Adrenal gland (tissue), 9 donors: ENCODE measurements at regions not wholly inside any gene's neighbourhood (a gene's known extent, or its start where the extent isn't known, plus 50 kb on each side); places are given as distances from the start of the nearest gene placed in this dataset.

Experiments used
- DNase-seq, 7 donors: peaks; one replicate each; pipeline ENCODE4 v3.0.0-alpha.2; 2019 to 2020
- H3K27ac ChIP-seq, 5 donors: fragments of 200-600 bp; sonication (generic) in 4 of 5; 1 replicate in 3 of 5; 2 replicates in 2 of 5; pipeline versions ENCODE4 v1.5.1 to v1.8.0; 2016 to 2020; ENCODE audit warnings: mild to moderate bottlenecking in 1 of 5
- H3K27me3 ChIP-seq: fragments of 200-600 bp; 2 replicates; pipeline ENCODE4 v1.8.0; 2021
- H3K36me3 ChIP-seq, 2 donors: fragments of 200-600 bp; replicated peaks in 1 of 2; 1 replicate in 1 of 2; 2 replicates in 1 of 2; pipeline versions ENCODE4 v1.5.1 to v1.8.0; 2018 to 2022
- H3K4me1 ChIP-seq, 2 donors: fragments of 200-600 bp; replicated peaks in 1 of 2; 1 replicate in 1 of 2; 2 replicates in 1 of 2; pipeline versions ENCODE4 v1.5.1 to v1.8.0; 2018 to 2021
- H3K4me3 ChIP-seq, 4 donors: fragments of 200-600 bp; sonication (generic) in 3 of 4; one replicate each; pipeline ENCODE4 v1.5.1; 2016 to 2018
- H3K9me3 ChIP-seq, 3 donors: fragments of 200-600 bp; sonication (generic) in 1 of 3; replicated peaks in 1 of 3; 1 replicate in 2 of 3; 2 replicates in 1 of 3; pipeline versions ENCODE4 v1.5.1 to v1.8.0; 2016 to 2021
- POLR2A ChIP-seq, 2 donors: fragments of 450-650 bp; IDR thresholded peaks; one replicate each; pipeline ENCODE4 v1.6.1; 2017; ENCODE audit warnings: antibody characterized with exemption in 2 of 2, mild to moderate bottlenecking in 2 of 2, moderate library complexity in 1 of 2
- WGBS, 4 donors: extraction: QIAGEN DNeasy Blood & Tissue Kit in 2 of 4; methylation state at CpG; one replicate each; pipeline versions ENCODE4 v1.1.5 to v1.1.7; 2013 to 2017; 5-methylcytosine and 5-hydroxymethylcytosine counted together
- intact Hi-C, 2 donors: fragments of 100-400 bp; cut with DNase I; formaldehyde crosslinking; loops; one replicate each; pipeline versions ENCODE4 v1.14.1 to v1.15.0; 2022 to 2023
- TF ChIP-seq, protein P1 (sequence below), 6 experiments: fragments of 450-650 bp in 4 of 6; fragments of 200-600 bp in 2 of 6; sonication (generic) in 1 of 6; IDR thresholded peaks; 1 replicate in 5 of 6; 2 replicates in 1 of 6; pipeline versions ENCODE4 v1.5.1 to v1.8.0; 2016 to 2021; ENCODE audit warnings: antibody characterized with exemption in 6 of 6, mild to moderate bottlenecking in 2 of 6, moderate library complexity in 1 of 6
- donor health status: healthy with polysubstance abuse.
- donor health status: Bipolar disorder and iron deficiency.
- donor health status: DM: yes; HTN: yes; CAD: no.
- donor health status: DM: no; HTN: no; CAD: no.
- donor health status: DM: no; HTN: no; CAD: no.

DNA sequence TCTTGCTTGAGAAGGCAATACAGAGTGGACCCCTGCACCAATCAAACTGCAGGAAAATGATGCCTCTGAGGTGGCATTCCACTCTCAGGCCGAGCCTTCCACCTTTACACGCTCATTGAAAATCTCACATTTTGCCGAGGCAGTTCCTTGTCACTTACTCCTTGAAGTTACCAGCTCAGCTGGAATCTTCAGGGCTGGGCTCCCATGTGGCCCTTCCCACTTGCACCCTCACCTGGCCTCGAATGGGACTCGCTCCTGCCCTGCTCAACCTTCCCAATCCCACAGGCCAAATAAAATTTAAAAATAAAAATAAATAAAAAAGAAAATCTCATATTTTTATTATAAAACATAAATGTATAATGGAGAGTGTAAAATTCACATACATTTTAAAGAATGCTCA is 790.7 kb upstream of the COBL start:
- no peak for TF ChIP-seq POLR2A (IDR thresholded peaks at IDR 0.05)
- TF ChIP-seq, protein P1, sequence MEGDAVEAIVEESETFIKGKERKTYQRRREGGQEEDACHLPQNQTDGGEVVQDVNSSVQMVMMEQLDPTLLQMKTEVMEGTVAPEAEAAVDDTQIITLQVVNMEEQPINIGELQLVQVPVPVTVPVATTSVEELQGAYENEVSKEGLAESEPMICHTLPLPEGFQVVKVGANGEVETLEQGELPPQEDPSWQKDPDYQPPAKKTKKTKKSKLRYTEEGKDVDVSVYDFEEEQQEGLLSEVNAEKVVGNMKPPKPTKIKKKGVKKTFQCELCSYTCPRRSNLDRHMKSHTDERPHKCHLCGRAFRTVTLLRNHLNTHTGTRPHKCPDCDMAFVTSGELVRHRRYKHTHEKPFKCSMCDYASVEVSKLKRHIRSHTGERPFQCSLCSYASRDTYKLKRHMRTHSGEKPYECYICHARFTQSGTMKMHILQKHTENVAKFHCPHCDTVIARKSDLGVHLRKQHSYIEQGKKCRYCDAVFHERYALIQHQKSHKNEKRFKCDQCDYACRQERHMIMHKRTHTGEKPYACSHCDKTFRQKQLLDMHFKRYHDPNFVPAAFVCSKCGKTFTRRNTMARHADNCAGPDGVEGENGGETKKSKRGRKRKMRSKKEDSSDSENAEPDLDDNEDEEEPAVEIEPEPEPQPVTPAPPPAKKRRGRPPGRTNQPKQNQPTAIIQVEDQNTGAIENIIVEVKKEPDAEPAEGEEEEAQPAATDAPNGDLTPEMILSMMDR (IDR thresholded peaks at IDR 0.05): no peak
- no peak for DNase-seq
- WGBS, 4 donors: 71 to 83% (median 74%) methylated on average over 5 of the region's 5 CpGs
- Histone ChIP-seq H3K36me3 (no peaks in the 10 kb centered on the region), H3K27ac (no peak overlapping the region), H3K4me1 (no peaks in the 10 kb centered on the region), H3K27me3 (no peaks in the 10 kb centered on the region), H3K9me3 (no peaks in the 10 kb centered on the region), H3K4me3 (no peak overlapping the region)
- intact Hi-C loops: no loop called here

DNA sequence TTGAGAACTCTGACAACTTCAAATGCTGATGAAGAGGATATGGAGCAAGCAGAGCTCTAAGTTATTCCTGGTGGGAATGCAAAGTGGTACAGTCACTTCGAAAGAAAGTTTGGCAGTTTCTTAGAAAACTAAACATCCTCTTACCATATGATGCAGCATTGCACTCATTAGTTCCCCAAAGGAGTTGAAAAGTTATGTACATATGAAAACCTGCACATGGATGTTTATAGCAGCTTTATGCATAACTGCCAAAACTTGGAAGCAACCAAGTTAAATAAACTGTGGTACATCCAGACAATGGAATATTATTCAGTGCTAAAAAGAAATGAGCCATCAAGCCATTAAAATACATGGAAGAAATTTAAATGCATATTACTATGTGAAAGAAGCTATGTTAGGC is 779.3 kb upstream of the COBL start:
- intact Hi-C loops: no loop called here
- H3K9me3 ChIP-seq: no peaks in the 10 kb centered on the region
- H3K36me3 ChIP-seq: no peaks in the 10 kb centered on the region
- no peak for DNase-seq
- WGBS, 4 donors: 59 to 100% (median 68%) methylated on average over 1 of the region's 1 CpG
- H3K4me3 ChIP-seq: no peak overlapping the region
- H3K27me3 ChIP-seq: no peaks in the 10 kb centered on the region
- H3K27ac ChIP-seq: no peak overlapping the region
- H3K4me1 ChIP-seq: no peaks in the 10 kb centered on the region
- TF ChIP-seq, protein P1 (IDR thresholded peaks at IDR 0.05): no peak
- no peak for TF ChIP-seq POLR2A (IDR thresholded peaks at IDR 0.05)

DNA sequence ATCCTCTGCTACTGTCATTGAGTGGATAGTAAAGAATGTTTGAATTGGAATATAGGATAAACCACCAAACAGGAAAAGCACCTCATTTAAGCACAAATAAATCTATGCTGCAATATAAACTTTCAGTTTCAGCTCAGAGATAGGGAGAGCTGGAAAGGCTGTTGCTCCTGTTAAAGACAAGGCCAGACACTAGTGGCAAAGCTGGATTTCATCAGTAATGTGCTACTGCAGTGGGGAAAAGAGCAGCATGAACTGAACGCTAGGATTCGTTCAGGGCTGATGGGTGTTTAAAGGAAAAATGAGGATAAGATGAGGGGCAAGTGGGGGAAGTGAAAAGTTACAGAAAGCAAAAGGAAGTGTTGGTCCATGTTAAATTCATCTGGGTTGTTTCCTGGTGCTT is 775.4 kb upstream of the COBL start:
- H3K36me3 ChIP-seq: no peaks in the 10 kb centered on the region
- no peak for DNase-seq
- H3K27ac ChIP-seq: no peak overlapping the region
- H3K4me3 ChIP-seq: no peak overlapping the region
- no peaks in the 10 kb centered on the region for H3K27me3 ChIP-seq
- intact Hi-C loops: no loop called here
- no peaks in the 10 kb centered on the region for H3K4me1 ChIP-seq
- TF ChIP-seq POLR2A (IDR thresholded peaks at IDR 0.05): no peak
- TF ChIP-seq, protein P1 (IDR thresholded peaks at IDR 0.05): no peak
- WGBS, 4 donors: 57 to 81% (median 70%) methylated on average over 2 of the region's 2 CpGs
- H3K9me3 ChIP-seq: no peaks in the 10 kb centered on the region

DNA sequence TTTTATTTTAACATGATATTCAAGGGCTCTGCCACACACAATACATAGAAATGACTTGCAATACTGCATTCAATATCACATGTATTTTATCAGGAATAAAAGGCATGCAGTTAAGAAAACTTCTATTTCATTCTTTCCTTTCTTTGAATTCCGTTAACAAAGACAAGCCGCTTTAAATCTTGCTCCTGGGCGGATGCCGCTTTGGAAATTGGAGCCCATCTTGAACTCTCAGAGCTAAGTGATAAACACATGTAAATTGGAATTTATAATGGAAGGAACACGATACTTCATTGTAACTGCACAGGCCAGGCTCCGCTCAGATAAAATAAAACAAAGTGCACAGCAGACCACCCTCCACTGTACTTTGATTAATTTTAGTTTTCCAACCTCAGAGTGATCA is 774.5 kb upstream of the COBL start:
- no peaks in the 10 kb centered on the region for H3K4me1 ChIP-seq
- no peak for DNase-seq
- H3K27me3 ChIP-seq: no peaks in the 10 kb centered on the region
- no peaks in the 10 kb centered on the region for H3K9me3 ChIP-seq
- H3K36me3 ChIP-seq: no peaks in the 10 kb centered on the region
- WGBS, 4 donors: 78 to 89% (median 83%) methylated on average over 6 of the region's 6 CpGs
- intact Hi-C loops: no loop called here
- TF ChIP-seq POLR2A (IDR thresholded peaks at IDR 0.05): no peak
- TF ChIP-seq, protein P1 (IDR thresholded peaks at IDR 0.05): no peak
- no peak overlapping the region for H3K4me3 ChIP-seq
- no peak overlapping the region for H3K27ac ChIP-seq
